Thymus (tissue), 11 donors: ENCODE measurements at regions not wholly inside any gene's neighbourhood (a gene's known extent, or its start where the extent isn't known, plus 50 kb on each side); places are given as distances from the start of the nearest gene placed in this dataset.

ENCODE experiments used
- DNase-seq, 9 donors: peaks; one replicate each; pipeline ENCODE4 v3.0.0-alpha.2; 2013; ENCODE audit warnings: low spot score in 9 of 9, low read depth in 6 of 9, missing footprints in 1 of 9
- H3K27ac ChIP-seq, 2 donors: one replicate each; pipeline ENCODE4 v1.5.1; 2013; ENCODE audit warnings: control low read depth in 1 of 2, low read depth in 1 of 2, low read length in 1 of 2, mild to moderate bottlenecking in 1 of 2, moderate library complexity in 1 of 2
- H3K27me3 ChIP-seq, 2 donors: one replicate each; pipeline ENCODE4 v1.5.1; 2013; ENCODE audit warnings: low read length in 1 of 2; ENCODE audit not compliant: control insufficient read depth in 2 of 2, insufficient read depth in 1 of 2
- H3K36me3 ChIP-seq, 2 donors: one replicate each; pipeline ENCODE4 v1.5.1; 2013; ENCODE audit warnings: low read length in 1 of 2, mild to moderate bottlenecking in 1 of 2, moderate library complexity in 1 of 2; ENCODE audit not compliant: control insufficient read depth in 2 of 2, insufficient read depth in 2 of 2
- H3K4me1 ChIP-seq, 2 donors: one replicate each; pipeline ENCODE4 v1.5.1; 2013; ENCODE audit warnings: low read length in 2 of 2; ENCODE audit not compliant: control insufficient read depth in 2 of 2, insufficient read depth in 2 of 2
- H3K4me3 ChIP-seq, 2 donors: one replicate each; pipeline ENCODE4 v1.5.1; 2013; ENCODE audit warnings: low read length in 2 of 2, control low read depth in 1 of 2, mild to moderate bottlenecking in 1 of 2
- H3K9me3 ChIP-seq, 2 donors: one replicate each; pipeline ENCODE4 v1.5.1; 2013; ENCODE audit warnings: low read length in 1 of 2, mild to moderate bottlenecking in 1 of 2; ENCODE audit not compliant: control insufficient read depth in 2 of 2, insufficient read depth in 1 of 2
- WGBS: extraction: QIAGEN DNeasy Blood & Tissue Kit; methylation state at CpG from one replicate; pipeline ENCODE4 v1.1.7; 2013; 5-methylcytosine and 5-hydroxymethylcytosine counted together
- donor health status: healthy.

GRCh38 chr3:110184536-110184935, 847.2 kb upstream of the DPPA4 start:
- 84% methylated on average over 1 of the region's 1 CpG for WGBS
- DNase-seq = no peak
- H3K4me1 ChIP-seq = no peaks in the 10 kb centered on the region

DNA sequence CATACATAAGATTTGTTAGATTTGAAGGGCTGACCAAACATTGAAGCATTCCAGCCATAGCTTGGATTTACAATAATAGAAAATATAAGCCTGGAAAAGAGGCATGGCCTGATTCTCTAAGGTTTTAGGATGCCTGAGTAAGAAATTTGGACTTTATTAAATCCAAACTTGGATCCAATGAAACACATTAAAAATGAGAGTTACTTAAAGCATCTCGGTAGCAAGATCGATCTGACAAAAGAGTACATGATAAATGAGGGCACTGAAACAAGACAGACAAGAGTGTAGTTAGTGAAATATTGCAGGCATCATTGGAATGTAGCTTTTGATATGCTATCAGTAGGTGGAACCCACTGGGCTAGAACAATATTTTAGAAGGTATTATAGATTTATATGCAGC, 855.7 kb upstream of the DPPA4 start:
- no peaks in the 10 kb centered on the region for H3K36me3 ChIP-seq
- H3K4me1 ChIP-seq = no peaks in the 10 kb centered on the region
- WGBS = 93% methylated on average over 2 of the region's 2 CpGs
- H3K27ac ChIP-seq = no peak overlapping the region
- no peak for DNase-seq
- no peaks in the 10 kb centered on the region for H3K27me3 ChIP-seq
- no peak overlapping the region for H3K4me3 ChIP-seq
- H3K9me3 ChIP-seq = no peaks in the 10 kb centered on the region

More at GRCh38 chr3:110184536-110184935, 847.2 kb upstream of the DPPA4 start:
- Histone ChIP-seq H3K27ac (no peak overlapping the region), H3K4me3 (no peak overlapping the region), H3K27me3 (no peaks in the 10 kb centered on the region), H3K9me3 (no peaks in the 10 kb centered on the region), H3K36me3 (no peaks in the 10 kb centered on the region)

DNA sequence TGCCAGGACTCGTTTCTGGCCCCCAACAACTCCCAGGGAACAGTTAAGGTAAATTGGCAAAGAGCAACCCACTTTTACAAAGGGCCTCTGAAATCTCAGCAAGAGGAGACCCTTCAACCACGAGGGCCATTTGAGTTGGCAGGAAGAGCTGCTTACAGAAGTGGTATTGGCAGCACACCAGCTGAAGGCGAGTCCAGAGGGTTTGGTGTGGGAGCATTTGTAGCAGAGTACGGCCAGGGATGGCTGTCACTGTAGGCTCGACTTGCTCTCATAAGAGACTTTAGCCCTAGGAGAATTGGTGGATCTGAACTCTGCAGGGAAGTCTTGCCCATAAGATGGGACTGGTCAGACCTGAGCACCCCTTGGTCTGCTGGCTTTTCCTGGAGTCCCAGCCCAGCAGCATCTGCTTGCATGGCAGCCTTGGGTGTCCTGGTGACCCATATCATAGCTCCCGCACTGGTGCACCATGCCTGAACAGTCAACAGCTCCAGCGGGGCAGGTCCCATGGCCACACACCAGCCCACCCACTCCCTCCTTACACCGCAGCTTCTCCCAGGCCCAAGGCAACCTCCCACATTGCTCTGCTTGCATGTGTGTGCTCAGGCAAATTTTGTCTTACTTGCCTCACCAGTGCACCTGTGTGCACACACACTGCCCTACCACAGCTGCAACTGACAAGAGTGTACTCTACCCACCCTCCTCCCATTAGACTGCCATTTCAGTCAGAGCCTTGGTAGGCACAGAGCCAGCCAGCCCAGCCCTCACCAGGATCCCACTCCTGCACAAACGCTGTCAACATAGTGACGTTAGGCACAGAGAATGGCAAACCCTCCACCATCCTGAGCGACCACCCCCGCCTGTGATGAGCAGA, 861.6 kb upstream of the DPPA4 start:
- H3K9me3 ChIP-seq = peaks cover 0 to 11% of the 10 kb centered on the region in 2 donors
- WGBS = 92% methylated on average over 12 of the region's 12 CpGs
- H3K36me3 ChIP-seq = no peaks in the 10 kb centered on the region
- H3K4me1 ChIP-seq = no peaks in the 10 kb centered on the region
- no peak overlapping the region for H3K4me3 ChIP-seq
- DNase-seq = no peak
- H3K27ac ChIP-seq = no peak overlapping the region
- no peaks in the 10 kb centered on the region for H3K27me3 ChIP-seq

DNA sequence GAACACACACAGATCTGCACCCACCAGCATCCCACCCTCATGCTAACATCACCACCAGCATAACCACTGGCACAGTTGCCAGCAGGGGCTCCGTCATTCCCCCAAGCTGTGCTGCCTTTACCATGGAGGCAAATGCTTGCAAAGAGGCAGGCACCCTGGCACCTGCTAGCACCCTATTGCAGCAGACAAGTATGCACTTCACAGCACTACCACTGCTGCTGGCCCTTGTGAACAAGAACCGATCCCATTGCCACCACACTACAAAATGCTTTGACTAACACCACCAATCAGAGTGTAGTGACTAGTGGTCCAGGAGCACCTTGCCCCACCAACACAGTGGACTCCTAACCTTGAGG, 862.2 kb upstream of the DPPA4 start:
- H3K36me3 ChIP-seq = no peaks in the 10 kb centered on the region
- WGBS = 96% methylated on average over 2 of the region's 2 CpGs
- no peaks in the 10 kb centered on the region for H3K4me1 ChIP-seq
- H3K9me3 ChIP-seq = peaks cover 0 to 11% of the 10 kb centered on the region in 2 donors
- no peak overlapping the region for H3K4me3 ChIP-seq
- no peaks in the 10 kb centered on the region for H3K27me3 ChIP-seq
- H3K27ac ChIP-seq = no peak overlapping the region
- no peak for DNase-seq

DNA sequence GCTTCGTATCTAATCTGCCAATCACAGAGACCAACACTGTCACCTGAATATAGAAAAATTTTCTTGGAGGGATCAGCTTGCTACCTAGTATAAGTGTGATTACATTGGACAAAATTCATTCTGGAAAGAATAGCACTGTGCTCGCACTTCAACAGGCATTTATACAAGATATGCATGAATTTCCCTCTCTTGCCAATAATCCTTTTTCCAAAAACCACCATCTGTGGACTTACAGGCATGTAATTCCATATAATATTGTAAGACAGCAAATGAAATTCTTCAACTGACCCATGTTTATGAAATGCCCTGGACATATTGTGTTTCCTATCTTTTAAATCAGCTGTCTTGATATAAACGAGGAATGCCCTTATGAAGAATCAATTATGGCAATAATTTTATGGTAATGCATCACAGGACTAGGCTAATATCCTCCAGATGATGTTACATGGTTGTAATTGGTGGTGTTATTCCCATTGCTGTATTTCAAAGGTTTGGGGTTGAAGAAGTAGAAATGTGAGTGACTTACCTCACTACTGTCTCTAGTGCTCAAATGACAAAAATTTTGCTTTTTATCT, 861.4 kb upstream of the NECTIN3 start:
- no peaks in the 10 kb centered on the region for H3K36me3 ChIP-seq
- H3K4me1 ChIP-seq = no peaks in the 10 kb centered on the region
- H3K9me3 ChIP-seq = no peaks in the 10 kb centered on the region
- 85% methylated on average over 3 of the region's 3 CpGs for WGBS
- DNase-seq = no peak
- H3K27ac ChIP-seq = no peak overlapping the region
- H3K27me3 ChIP-seq = no peaks in the 10 kb centered on the region
- H3K4me3 ChIP-seq = no peak overlapping the region

DNA sequence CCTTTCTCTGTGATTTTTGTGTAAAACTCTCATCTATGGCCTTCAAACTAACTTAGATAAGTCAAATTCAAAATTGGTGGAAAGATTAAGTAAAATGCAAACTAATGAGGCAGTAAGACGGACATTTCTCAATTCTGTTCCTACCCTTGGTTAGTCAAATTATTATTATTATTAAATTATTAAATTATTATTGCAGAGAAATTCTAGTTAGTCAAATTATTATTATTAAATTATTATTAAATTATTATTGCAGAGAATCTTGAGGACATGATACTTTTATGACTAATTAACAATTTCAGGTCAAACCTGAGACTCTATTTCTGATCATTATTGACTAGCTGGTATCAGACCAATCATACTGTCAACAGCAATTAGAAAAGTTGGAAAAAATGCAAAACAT, 845.0 kb upstream of the NECTIN3 start:
- H3K27ac ChIP-seq = no peak overlapping the region
- no peak overlapping the region for H3K4me3 ChIP-seq
- WGBS = 95% methylated on average over 1 of the region's 1 CpG
- no peaks in the 10 kb centered on the region for H3K4me1 ChIP-seq
- no peaks in the 10 kb centered on the region for H3K27me3 ChIP-seq
- H3K9me3 ChIP-seq = no peaks in the 10 kb centered on the region
- no peaks in the 10 kb centered on the region for H3K36me3 ChIP-seq
- no peak for DNase-seq

GRCh38 chr3:110227991-110228390, 843.6 kb upstream of the NECTIN3 start:
- 70% methylated on average over 4 of the region's 4 CpGs for WGBS
- no peaks in the 10 kb centered on the region for H3K36me3 ChIP-seq
- DNase-seq = no peak
- no peak overlapping the region for H3K27ac ChIP-seq
- H3K27me3 ChIP-seq = no peaks in the 10 kb centered on the region
- H3K4me1 ChIP-seq = no peaks in the 10 kb centered on the region
- H3K4me3 ChIP-seq = no peak overlapping the region
- H3K9me3 ChIP-seq = no peaks in the 10 kb centered on the region

- Histone ChIP-seq H3K9me3 (no peaks in the 10 kb centered on the region), H3K36me3 (no peaks in the 10 kb centered on the region), H3K27ac (no peak overlapping the region), H3K27me3 (no peaks in the 10 kb centered on the region), H3K4me3 (no peak overlapping the region), H3K4me1 (no peaks in the 10 kb centered on the region)
- 95% methylated on average over 4 of the region's 4 CpGs for WGBS
- no peak for DNase-seq
These were observed 836.8 kb upstream of the NECTIN3 start for GRCh38 chr3:110234831-110235230.

DNA sequence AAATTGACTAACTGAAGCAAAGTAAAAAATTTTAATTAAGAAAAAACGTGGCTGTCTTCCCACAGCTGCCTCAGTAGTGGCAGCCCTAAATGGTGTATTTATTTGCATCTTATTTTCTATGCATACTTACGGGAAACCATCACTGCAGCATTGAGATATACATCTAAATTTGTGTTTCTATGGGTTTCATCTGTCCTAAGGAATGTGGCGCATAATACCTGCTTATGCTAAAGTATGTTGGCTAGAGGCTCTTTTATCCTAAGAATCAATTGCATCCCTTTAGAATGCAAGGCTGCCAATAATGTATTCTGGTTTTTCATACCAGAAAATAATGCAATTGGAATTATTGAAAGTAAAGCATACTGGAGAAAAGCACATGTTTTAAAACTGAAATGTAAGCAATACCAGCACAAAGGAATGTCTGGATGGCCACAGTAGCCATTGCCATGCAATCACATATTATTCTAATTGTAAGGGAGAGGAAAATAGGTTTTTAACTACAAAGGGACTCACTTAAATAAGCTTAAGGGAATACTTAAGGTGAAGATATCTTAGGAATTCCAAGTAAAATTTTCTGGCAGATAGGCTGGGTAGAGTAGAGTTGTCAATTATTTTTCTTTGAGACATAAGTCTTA, 834.5 kb upstream of the NECTIN3 start:
- 62% methylated on average over 3 of the region's 3 CpGs for WGBS
- H3K4me3 ChIP-seq = no peak overlapping the region
- H3K36me3 ChIP-seq = no peaks in the 10 kb centered on the region
- H3K9me3 ChIP-seq = no peaks in the 10 kb centered on the region
- H3K27ac ChIP-seq = no peak overlapping the region
- H3K4me1 ChIP-seq = no peaks in the 10 kb centered on the region
- no peak for DNase-seq
- no peaks in the 10 kb centered on the region for H3K27me3 ChIP-seq
